ENCODE measurements at regions not wholly inside any gene's neighbourhood (a gene's known extent, or its start where the extent isn't known, plus 50 kb on each side); places are given as distances from the start of the nearest gene placed in this dataset.

- Histone ChIP-seq H3K9me3 (ENCODE audit: control insufficient read depth, low read length) (no peaks in the 10 kb centered on the region), H3K4me3 (ENCODE audit: insufficient read depth, low read depth, low read length) (no peak overlapping the region), H3K36me3 (ENCODE audit: control insufficient read depth, insufficient read depth, low read length) (no peaks in the 10 kb centered on the region), H3K27me3 (ENCODE audit: control insufficient read depth, insufficient read depth, low read length, poor library complexity, severe bottlenecking) (no peaks in the 10 kb centered on the region), H3K4me1 (ENCODE audit: control insufficient read depth, insufficient read depth, low read length) (no peaks in the 10 kb centered on the region), H3K27ac (ENCODE audit: insufficient read depth, low read depth, low read length, poor library complexity, severe bottlenecking) (no peak overlapping the region)
- WGBS, 2 experiments = 93 to 95% methylated on average over 4 of the region's 4 CpGs
These were observed 411.5 kb downstream of the TENT5A start for GRCh38 chr6:81340946-81341345.

DNA sequence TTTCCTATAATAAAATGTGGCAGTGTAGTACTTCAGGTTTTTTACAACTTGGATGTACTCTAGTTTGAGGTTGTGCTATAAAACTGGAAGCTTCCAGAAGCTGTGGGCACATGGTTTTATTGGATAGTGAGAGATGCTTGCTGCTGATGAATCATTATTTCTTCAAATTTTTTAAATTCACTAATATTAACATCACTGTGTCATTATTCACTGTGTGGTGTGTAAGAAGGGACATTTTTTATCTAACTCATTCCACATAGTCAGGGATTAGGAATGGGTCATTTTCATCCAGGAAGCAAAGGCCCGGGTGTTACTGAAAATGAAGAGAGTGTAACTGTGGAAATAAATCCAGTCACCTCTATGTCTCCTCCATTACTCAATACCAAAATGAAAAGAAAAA is 421.0 kb downstream of the TENT5A start:
- Histone ChIP-seq H3K9me3 (ENCODE audit: control insufficient read depth, low read length) (no peaks in the 10 kb centered on the region), H3K4me1 (ENCODE audit: control insufficient read depth, insufficient read depth, low read length) (no peaks in the 10 kb centered on the region), H3K4me3 (ENCODE audit: insufficient read depth, low read depth, low read length) (no peak overlapping the region), H3K27me3 (ENCODE audit: control insufficient read depth, insufficient read depth, low read length, poor library complexity, severe bottlenecking) (no peaks in the 10 kb centered on the region), H3K27ac (ENCODE audit: insufficient read depth, low read depth, low read length, poor library complexity, severe bottlenecking) (no peak overlapping the region), H3K36me3 (ENCODE audit: control insufficient read depth, insufficient read depth, low read length) (no peaks in the 10 kb centered on the region)
- no CpG with 5 or more reads among the region's 1 CpG for WGBS, 2 experiments

DNA sequence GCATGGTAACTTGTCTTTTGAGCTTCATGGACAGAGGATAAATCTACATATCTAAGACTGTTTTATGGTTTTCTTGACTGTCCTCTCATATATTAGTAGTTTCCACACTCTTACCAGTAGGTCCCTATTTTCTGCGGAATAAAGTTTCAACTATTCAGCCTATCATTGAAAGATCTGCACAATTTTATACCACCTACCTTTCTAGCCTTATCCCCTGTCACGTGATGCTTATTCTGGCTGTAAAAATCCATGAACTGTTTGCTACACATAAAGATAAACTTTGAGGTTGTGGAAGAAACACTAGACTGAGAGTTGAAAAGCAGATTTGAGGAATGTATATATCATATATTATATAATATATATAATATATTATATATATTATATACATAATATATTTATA is 423.8 kb downstream of the TENT5A start:
- no peaks in the 10 kb centered on the region for H3K4me1 ChIP-seq (ENCODE audit: control insufficient read depth, insufficient read depth, low read length)
- no peaks in the 10 kb centered on the region for H3K27me3 ChIP-seq (ENCODE audit: control insufficient read depth, insufficient read depth, low read length, poor library complexity, severe bottlenecking)
- H3K9me3 ChIP-seq (ENCODE audit: control insufficient read depth, low read length) = no peaks in the 10 kb centered on the region
- 88 to 95% methylated on average over 2 of the region's 2 CpGs for WGBS, 2 experiments
- no peak overlapping the region for H3K4me3 ChIP-seq (ENCODE audit: insufficient read depth, low read depth, low read length)
- H3K36me3 ChIP-seq (ENCODE audit: control insufficient read depth, insufficient read depth, low read length) = no peaks in the 10 kb centered on the region
- H3K27ac ChIP-seq (ENCODE audit: insufficient read depth, low read depth, low read length, poor library complexity, severe bottlenecking) = no peak overlapping the region

GRCh38 chr6:81326881-81327561 is 425.5 kb downstream of the TENT5A start:
- no peaks in the 10 kb centered on the region for H3K9me3 ChIP-seq (ENCODE audit: control insufficient read depth, low read length)
- 81 to 84% methylated on average over 6 of the region's 7 CpGs for WGBS, 2 experiments
- no peaks in the 10 kb centered on the region for H3K36me3 ChIP-seq (ENCODE audit: control insufficient read depth, insufficient read depth, low read length)
- H3K4me3 ChIP-seq (ENCODE audit: insufficient read depth, low read depth, low read length) = no peak overlapping the region
- no peak overlapping the region for H3K27ac ChIP-seq (ENCODE audit: insufficient read depth, low read depth, low read length, poor library complexity, severe bottlenecking)
- H3K27me3 ChIP-seq (ENCODE audit: control insufficient read depth, insufficient read depth, low read length, poor library complexity, severe bottlenecking) = no peaks in the 10 kb centered on the region
- no peaks in the 10 kb centered on the region for H3K4me1 ChIP-seq (ENCODE audit: control insufficient read depth, insufficient read depth, low read length)

GRCh38 chr6:81309811-81310210 is 442.7 kb downstream of the TENT5A start:
- 92 to 100% methylated on average over 2 of the region's 2 CpGs for WGBS, 2 experiments
- Histone ChIP-seq H3K27me3 (ENCODE audit: control insufficient read depth, insufficient read depth, low read length, poor library complexity, severe bottlenecking) (no peaks in the 10 kb centered on the region), H3K4me1 (ENCODE audit: control insufficient read depth, insufficient read depth, low read length) (no peaks in the 10 kb centered on the region), H3K9me3 (ENCODE audit: control insufficient read depth, low read length) (no peaks in the 10 kb centered on the region), H3K27ac (ENCODE audit: insufficient read depth, low read depth, low read length, poor library complexity, severe bottlenecking) (no peak overlapping the region), H3K4me3 (ENCODE audit: insufficient read depth, low read depth, low read length) (no peak overlapping the region), H3K36me3 (ENCODE audit: control insufficient read depth, insufficient read depth, low read length) (no peaks in the 10 kb centered on the region)

- H3K9me3 ChIP-seq (ENCODE audit: control insufficient read depth, low read length) = no peaks in the 10 kb centered on the region
- 93 to 94% methylated on average over 5 to 6 of the region's 6 CpGs for WGBS, 2 experiments
- H3K27me3 ChIP-seq (ENCODE audit: control insufficient read depth, insufficient read depth, low read length, poor library complexity, severe bottlenecking) = no peaks in the 10 kb centered on the region
- no peak overlapping the region for H3K27ac ChIP-seq (ENCODE audit: insufficient read depth, low read depth, low read length, poor library complexity, severe bottlenecking)
- H3K36me3 ChIP-seq (ENCODE audit: control insufficient read depth, insufficient read depth, low read length) = no peaks in the 10 kb centered on the region
- no peak overlapping the region for H3K4me3 ChIP-seq (ENCODE audit: insufficient read depth, low read depth, low read length)
- no peaks in the 10 kb centered on the region for H3K4me1 ChIP-seq (ENCODE audit: control insufficient read depth, insufficient read depth, low read length)
These were observed 443.8 kb downstream of the TENT5A start for GRCh38 chr6:81308577-81309279.

DNA sequence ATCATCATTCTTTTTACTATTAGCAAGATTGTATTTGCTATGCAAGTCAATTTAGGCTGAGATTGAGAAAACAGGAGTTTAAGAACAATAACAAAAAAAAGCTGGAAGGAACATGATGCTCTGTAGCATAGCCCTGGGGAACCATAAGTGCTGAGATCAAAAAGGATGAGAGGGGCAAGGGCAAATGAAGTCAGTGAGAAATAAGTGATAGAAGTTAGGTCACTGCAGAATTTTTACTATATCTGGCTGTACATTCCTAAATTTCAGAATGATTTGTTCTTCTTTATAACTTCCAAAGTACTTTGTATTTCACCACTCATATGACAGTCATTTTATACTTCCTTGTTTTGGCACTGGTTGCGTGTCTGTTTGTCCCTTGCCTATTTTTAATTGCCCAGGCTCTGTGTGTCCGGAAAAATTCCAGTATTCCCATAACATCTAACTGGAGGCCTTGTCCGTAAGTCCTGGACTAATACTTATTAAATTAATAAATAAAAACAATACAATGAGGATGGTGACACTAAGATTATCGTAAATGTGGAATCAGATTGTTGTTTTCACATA is 444.7 kb downstream of the TENT5A start:
- Histone ChIP-seq H3K36me3 (ENCODE audit: control insufficient read depth, insufficient read depth, low read length) (no peaks in the 10 kb centered on the region), H3K4me3 (ENCODE audit: insufficient read depth, low read depth, low read length) (no peak overlapping the region), H3K4me1 (ENCODE audit: control insufficient read depth, insufficient read depth, low read length) (no peaks in the 10 kb centered on the region), H3K27ac (ENCODE audit: insufficient read depth, low read depth, low read length, poor library complexity, severe bottlenecking) (no peak overlapping the region), H3K9me3 (ENCODE audit: control insufficient read depth, low read length) (no peaks in the 10 kb centered on the region), H3K27me3 (ENCODE audit: control insufficient read depth, insufficient read depth, low read length, poor library complexity, severe bottlenecking) (no peaks in the 10 kb centered on the region)
- 92 to 96% methylated on average over 3 of the region's 4 CpGs for WGBS, 2 experiments

DNA sequence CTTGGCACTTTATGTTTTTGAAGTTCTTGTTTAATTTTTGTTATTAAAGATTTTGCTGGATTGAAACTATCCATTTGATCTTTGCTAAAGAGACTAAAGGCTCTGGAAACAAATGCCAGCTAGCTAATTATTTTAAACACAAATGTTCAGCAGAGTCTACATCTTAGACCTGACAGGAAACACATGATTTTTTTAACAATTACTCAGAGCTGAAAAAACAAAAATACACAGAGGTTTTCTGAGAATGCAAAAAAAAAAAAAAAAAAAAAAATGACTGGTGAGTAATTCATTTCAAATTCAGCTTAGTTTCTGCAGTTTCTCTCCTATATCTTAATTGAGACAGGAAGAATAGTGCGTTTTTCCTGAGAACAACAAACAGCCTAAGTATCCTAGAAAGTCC is 448.0 kb downstream of the TENT5A start:
- Histone ChIP-seq H3K9me3 (ENCODE audit: control insufficient read depth, low read length) (no peaks in the 10 kb centered on the region), H3K27ac (ENCODE audit: insufficient read depth, low read depth, low read length, poor library complexity, severe bottlenecking) (no peak overlapping the region), H3K27me3 (ENCODE audit: control insufficient read depth, insufficient read depth, low read length, poor library complexity, severe bottlenecking) (no peaks in the 10 kb centered on the region), H3K36me3 (ENCODE audit: control insufficient read depth, insufficient read depth, low read length) (no peaks in the 10 kb centered on the region), H3K4me3 (ENCODE audit: insufficient read depth, low read depth, low read length) (no peak overlapping the region), H3K4me1 (ENCODE audit: control insufficient read depth, insufficient read depth, low read length) (no peaks in the 10 kb centered on the region)
- 83 to 88% methylated on average over 1 of the region's 1 CpG for WGBS, 2 experiments

GRCh38 chr6:81300961-81301360 is 451.5 kb downstream of the TENT5A start:
- Histone ChIP-seq H3K36me3 (ENCODE audit: control insufficient read depth, insufficient read depth, low read length) (no peaks in the 10 kb centered on the region), H3K4me3 (ENCODE audit: insufficient read depth, low read depth, low read length) (no peak overlapping the region), H3K27ac (ENCODE audit: insufficient read depth, low read depth, low read length, poor library complexity, severe bottlenecking) (no peak overlapping the region), H3K4me1 (ENCODE audit: control insufficient read depth, insufficient read depth, low read length) (no peaks in the 10 kb centered on the region), H3K27me3 (ENCODE audit: control insufficient read depth, insufficient read depth, low read length, poor library complexity, severe bottlenecking) (no peaks in the 10 kb centered on the region), H3K9me3 (ENCODE audit: control insufficient read depth, low read length) (no peaks in the 10 kb centered on the region)
- WGBS, 2 experiments = 94 to 95% methylated on average over 1 of the region's 1 CpG

- Histone ChIP-seq H3K9me3 (ENCODE audit: control insufficient read depth, low read length) (no peaks in the 10 kb centered on the region), H3K4me3 (ENCODE audit: insufficient read depth, low read depth, low read length) (no peak overlapping the region), H3K27ac (ENCODE audit: insufficient read depth, low read depth, low read length, poor library complexity, severe bottlenecking) (no peak overlapping the region), H3K4me1 (ENCODE audit: control insufficient read depth, insufficient read depth, low read length) (no peaks in the 10 kb centered on the region), H3K36me3 (ENCODE audit: control insufficient read depth, insufficient read depth, low read length) (no peaks in the 10 kb centered on the region), H3K27me3 (ENCODE audit: control insufficient read depth, insufficient read depth, low read length, poor library complexity, severe bottlenecking) (no peaks in the 10 kb centered on the region)
- WGBS, 2 experiments = 86 to 95% methylated on average over 3 of the region's 3 CpGs
These were observed 453.7 kb downstream of the TENT5A start for GRCh38 chr6:81298751-81299150.
